ENCODE measurements at regions not wholly inside any gene's neighbourhood (a gene's known extent, or its start where the extent isn't known, plus 50 kb on each side); places are given as distances from the start of the nearest gene placed in this dataset.

GRCh38 chr3:99576904-99577559, 61.4 kb upstream of the COL8A1 start:
- TF ChIP-seq CTCF (conservative IDR thresholded peaks at IDR 0.05; ENCODE audit: low read length) (no peak), EZH2phosphoT487 (IDR thresholded peaks at IDR 0.05; ENCODE audit: borderline replicate concordance) (no peak)
